Neural progenitor cell (in vitro differentiated cells): ENCODE measurements at regions not wholly inside any gene's neighbourhood (a gene's known extent, or its start where the extent isn't known, plus 50 kb on each side); places are given as distances from the start of the nearest gene placed in this dataset.

ENCODE experiments used
- CTCF ChIP-seq: fragments of 200-600 bp; sonication (generic); IDR thresholded peaks from 2 replicates; pipeline ENCODE4 v1.5.1; 2017; ENCODE audit warnings: antibody characterized with exemption, mild to moderate bottlenecking
- EZH2 ChIP-seq: fragments of 200-600 bp; sonication (generic); IDR thresholded peaks from 2 replicates; pipeline ENCODE4 v1.6.1; 2017; ENCODE audit warnings: antibody characterized with exemption, mild to moderate bottlenecking, moderate library complexity
- EZH2phosphoT487 ChIP-seq: fragments of 200-600 bp; sonication (generic); IDR thresholded peaks from 2 replicates; pipeline ENCODE4 v1.6.1; 2017; ENCODE audit warnings: antibody characterized with exemption

- TF ChIP-seq CTCF: no peak
- TF ChIP-seq EZH2: no peak
- no peak for TF ChIP-seq EZH2phosphoT487
Observed at GRCh38 chr7:94344826-94345225, 49.9 kb upstream of the COL1A2 start.
